HG03280 (cell line): ENCODE measurements at regions not wholly inside any gene's neighbourhood (a gene's known extent, or its start where the extent isn't known, plus 50 kb on each side); places are given as distances from the start of the nearest gene placed in this dataset.
"Not testable (repeated sequence)": the region's sequence is repeated elsewhere in the genome, so short reads cannot be mapped to it uniquely, and the experiment has no call there.

ENCODE experiments used
- ATAC-seq: cut with Tn5 transposase; IDR thresholded peaks from one replicate; pipeline ENCODE4 v1.9.1; 2021; ENCODE audit warnings: mild to moderate bottlenecking, moderate library complexity; ENCODE audit not compliant: unreplicated experiment

GRCh38 chr9:30121611-30122010 is 2262.8 kb upstream of the ACO1 start:
- ATAC-seq, result no peak

GRCh38 chr9:30125881-30126280 is 2258.6 kb upstream of the ACO1 start:
- ATAC-seq, result no peak

DNA sequence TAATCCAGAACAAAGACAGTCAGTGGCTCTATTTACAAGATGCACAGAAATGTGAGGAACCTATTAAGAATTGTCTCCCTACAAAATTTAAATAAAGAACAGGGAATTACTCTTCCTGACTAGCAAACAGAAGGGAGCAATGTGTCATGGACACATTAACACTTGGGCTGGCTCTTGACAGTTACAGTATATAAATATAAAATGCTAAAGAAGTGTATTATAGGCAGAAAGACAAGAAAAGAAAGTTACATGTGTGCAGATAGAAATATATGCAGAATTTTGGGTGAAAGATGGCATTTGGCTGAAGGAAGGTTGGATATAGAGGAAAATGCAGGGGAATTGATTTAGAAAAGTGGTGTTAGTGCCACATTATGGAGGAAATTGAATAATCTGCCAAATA is 2257.1 kb upstream of the ACO1 start:
- no peak for ATAC-seq

DNA sequence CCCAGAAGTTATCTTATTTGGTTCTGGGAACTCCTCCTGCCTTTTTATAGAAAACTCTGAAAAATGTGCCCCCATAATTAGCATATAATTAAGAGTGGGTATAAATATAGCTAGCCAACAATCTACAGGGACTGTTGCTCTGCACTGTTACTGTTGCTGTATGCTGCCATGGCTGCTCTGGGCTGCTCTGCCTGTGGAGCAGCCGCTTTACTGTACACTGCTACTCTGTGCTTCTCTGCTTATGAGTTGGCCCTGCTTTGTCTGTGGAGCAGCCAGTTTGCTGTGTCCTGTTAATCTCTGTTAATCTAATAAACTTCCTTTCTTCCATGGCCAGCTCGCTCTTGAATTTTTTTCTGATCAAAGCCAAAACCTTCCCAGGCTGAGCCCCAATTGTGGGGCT is 2244.0 kb upstream of the ACO1 start:
- no peak for ATAC-seq

- no peak for ATAC-seq
Measured at GRCh38 chr9:30160570-30160969, 2223.9 kb upstream of the ACO1 start.

DNA sequence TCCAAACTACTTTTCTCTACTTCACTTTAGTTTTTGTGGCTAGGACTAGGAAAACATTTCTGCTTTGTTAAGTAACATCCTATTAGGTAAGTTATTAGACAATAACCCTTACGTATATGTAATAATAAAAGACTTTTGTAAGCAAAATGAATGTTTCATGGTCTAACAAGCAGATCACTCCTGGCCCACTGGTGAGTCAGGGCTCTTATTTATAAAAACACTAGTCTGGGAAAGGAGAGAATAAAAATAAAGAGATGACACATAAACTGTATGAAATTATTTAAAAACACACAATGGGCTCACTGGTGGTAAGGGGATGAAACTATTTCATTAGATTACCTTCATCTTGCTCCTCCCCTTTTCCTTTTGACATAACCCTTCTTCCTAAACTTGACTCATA is 2212.2 kb upstream of the ACO1 start:
- no peak for ATAC-seq

DNA sequence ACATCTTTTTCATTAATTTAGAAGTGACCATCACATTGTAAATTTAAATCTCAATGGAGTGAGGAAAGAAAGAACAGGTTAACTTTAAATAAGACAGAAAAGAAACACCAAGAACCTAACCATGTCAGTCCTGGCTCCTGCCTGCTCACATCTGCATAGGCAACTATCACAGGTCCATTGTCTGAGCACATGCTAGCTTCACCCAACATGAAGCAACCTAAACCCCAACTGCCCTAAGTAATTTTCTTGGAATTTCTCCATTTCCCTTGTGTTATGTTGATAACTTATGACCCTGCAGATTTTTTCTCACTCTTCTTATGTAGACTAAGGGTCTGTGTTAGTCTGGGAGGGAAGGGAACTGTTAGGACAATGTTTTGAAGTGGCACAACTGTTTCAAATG is 2205.8 kb upstream of the ACO1 start:
- ATAC-seq, result no peak

DNA sequence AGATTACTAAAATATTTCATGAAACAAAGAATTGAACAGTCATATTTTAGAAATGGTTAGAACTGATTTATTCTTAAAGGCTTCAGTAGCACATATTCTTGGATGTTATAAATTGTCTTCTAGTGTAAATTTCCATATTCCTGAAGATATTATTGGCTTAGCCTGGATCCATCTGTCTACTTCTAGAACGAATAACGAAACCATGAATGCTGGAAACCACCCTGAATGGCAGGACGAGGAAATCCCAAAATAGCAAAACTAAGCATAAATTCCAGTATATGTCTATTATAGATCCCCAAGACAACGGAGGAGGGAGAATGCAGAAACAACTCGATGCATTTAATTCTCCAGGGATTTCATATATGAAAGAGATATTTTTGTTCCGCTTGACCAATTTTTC is 2191.0 kb upstream of the ACO1 start:
- no peak for ATAC-seq

DNA sequence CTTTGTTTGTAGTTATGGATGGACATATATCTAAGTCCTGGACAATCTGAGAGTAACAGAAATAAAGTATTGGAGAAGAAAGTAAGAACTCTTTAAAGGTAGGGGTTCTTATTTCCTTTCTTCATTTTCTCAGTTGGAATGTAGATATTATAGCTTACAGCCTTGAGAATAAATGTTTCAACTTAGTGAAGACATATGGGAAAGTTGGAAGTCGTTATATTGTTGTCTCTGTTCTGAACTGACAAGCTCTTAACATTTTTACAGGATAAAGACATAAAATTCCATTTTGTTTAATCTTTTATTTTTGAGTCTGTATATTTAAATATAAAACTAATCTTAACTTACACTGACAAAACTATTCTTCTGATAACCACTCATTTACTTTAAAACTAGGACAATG is 2187.5 kb upstream of the ACO1 start:
- ATAC-seq, result no peak

DNA sequence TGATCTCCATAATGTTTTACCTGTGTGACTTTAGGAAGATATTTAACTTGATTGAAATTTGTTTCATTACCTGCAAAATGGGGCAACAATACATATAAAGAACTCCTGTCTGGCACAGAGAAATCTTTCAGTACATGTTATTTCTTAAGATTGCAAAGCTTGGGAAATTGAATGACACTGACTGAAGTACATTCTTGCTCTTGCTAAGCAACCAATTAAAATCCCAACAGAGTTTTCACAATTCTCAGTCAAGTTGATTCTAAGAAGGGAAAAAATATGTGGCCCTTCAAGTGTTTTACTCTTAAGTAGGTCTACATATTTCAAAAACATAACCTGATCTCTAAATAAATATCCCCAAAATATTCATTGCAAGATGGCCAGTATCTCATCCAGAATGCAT is 2187.0 kb upstream of the ACO1 start:
- ATAC-seq, result no peak

- no peak for ATAC-seq
Measured at GRCh38 chr9:30197954-30198353, 2186.5 kb upstream of the ACO1 start.

GRCh38 chr9:30198463-30199309 is 2185.8 kb upstream of the ACO1 start:
- ATAC-seq, result no peak

GRCh38 chr9:30201024-30201423 is 2183.4 kb upstream of the ACO1 start:
- no peak for ATAC-seq

DNA sequence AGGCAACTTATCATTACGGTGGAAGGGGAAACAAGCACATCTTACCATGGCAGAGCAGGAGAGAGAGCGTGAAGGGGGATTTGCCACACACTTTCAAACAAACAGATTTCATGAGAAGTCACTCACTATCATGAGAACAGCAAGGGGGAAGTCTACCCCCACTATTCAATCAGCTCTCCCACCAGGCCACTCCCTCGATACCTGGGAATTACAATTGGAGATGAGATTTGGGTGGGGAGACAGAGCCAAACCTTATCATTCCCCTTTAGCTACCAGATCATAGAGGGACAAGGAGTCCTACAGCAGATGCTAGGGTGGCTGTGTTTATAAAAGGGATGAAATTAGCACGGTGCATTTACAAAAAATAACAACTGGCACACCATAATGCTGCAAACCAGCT is 2149.4 kb upstream of the ACO1 start:
- no peak for ATAC-seq

- no peak for ATAC-seq
Measured at GRCh38 chr9:30235564-30235963, 2148.9 kb upstream of the ACO1 start.

DNA sequence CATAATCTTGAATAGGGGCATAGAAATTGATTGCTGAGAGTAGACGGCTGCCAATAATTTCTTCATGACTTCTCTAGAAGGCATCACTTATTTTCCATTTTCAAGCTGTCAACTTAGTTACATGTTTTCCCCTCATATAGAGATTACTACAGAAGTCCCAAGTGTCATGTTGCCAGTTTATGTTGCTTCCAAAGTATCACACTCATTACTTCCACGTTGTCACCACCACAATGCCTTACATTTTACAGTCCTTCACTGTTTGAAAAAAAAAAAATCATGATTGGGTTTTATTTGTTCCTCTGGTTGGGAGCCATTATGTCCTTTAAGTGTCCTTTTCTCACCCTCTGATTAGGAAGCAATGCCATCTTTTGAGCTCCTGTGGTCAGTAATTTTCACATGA is 2144.6 kb upstream of the ACO1 start:
- no peak for ATAC-seq

DNA sequence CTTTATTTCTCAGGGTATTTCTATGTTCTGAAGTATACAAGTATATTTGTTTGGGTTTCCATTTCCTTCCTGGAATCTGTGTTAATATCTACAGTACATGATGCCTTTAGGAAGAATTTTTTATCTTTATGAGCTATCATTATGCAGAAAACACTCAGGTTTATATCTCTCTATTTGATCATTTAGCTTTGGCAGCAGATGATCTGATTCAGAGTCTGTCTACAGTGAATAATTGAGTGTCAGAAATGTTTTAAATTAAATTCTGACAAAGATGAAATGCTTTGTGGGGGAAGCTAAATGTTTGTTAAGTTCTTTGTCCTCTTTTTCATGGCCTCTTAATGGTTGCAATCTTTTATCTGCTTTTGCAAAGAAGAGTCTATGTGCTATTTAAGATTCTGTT is 2141.0 kb upstream of the ACO1 start:
- ATAC-seq, result no peak

GRCh38 chr9:30244877-30245276 is 2139.6 kb upstream of the ACO1 start:
- ATAC-seq, result no peak

DNA sequence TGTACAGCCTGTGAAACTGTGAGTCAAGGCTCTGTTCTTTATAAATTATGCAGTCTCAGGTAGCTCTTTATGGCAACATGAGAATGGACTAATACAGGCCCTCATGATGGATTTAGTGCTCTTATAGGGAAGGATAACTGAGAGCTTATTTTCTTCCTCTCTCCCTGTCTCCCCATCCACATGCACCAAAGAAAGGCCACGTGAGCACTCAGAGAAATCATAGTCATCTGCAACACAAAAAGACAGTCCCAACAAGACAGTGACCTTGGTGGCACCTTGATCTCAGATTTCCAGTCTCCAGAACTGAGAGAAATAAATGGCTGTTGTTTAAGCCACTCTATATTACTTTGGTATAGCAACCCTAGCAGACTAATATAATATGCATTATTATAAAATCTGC is 2133.6 kb upstream of the ACO1 start:
- ATAC-seq, result no peak

DNA sequence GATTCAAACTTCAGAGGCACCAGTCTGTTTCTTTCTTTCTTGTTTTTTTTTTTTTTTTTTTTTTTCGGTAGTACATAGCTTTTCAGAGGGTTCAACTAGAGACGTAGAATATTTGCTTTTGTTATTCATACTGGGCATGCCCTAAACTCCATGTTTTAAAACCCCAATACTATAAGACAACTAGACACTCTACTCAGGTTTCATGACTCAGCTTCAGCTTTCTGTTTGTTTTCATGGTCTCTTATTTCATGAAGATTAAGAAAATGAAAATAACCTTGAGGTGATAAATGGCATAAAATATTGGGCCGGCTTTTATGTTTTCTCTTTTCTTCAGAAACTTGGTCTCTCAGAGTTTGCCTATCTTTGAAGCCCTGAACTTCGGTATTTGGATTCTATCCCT is 2126.3 kb upstream of the ACO1 start:
- ATAC-seq, result no peak

DNA sequence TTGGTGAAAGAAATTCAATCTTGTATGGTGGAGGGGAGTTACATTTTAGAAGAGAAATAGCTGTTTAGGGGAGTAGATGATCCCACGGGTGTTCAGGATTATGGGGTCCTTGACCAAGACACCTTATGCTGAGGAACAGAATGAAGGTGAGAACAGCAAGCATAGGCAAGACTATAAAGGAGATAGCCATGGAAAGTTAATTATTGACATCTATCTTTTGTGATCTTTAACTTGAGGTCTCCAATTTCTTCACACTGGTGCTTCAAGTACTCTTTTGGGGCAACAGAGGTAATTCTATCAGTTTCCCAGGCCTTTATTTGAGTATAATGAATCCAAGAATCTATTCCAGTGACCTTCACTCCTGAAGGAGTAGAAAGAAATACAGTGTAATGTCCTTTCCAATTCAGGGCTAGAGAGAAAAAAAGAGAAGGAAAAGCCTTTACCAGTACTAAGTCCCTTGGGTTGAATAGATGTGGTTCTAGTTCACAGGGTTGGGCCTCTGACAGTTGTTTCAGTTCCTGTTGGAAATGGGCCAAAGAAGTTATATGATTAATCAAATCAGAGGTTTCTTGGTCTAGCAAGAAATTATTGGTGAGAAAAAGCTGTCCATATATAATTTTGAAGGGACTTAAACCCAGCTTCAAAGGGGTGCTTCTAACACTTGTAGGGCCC is 2104.1 kb upstream of the ACO1 start:
- ATAC-seq, result no peak

GRCh38 chr9:30289435-30289834 is 2095.0 kb upstream of the ACO1 start:
- no peak for ATAC-seq

GRCh38 chr9:30292026-30292425 is 2092.4 kb upstream of the ACO1 start:
- ATAC-seq, result not testable (repeated sequence)
